ENCODE measurements at regions not wholly inside any gene's neighbourhood (a gene's known extent, or its start where the extent isn't known, plus 50 kb on each side); places are given as distances from the start of the nearest gene placed in this dataset.

DNA sequence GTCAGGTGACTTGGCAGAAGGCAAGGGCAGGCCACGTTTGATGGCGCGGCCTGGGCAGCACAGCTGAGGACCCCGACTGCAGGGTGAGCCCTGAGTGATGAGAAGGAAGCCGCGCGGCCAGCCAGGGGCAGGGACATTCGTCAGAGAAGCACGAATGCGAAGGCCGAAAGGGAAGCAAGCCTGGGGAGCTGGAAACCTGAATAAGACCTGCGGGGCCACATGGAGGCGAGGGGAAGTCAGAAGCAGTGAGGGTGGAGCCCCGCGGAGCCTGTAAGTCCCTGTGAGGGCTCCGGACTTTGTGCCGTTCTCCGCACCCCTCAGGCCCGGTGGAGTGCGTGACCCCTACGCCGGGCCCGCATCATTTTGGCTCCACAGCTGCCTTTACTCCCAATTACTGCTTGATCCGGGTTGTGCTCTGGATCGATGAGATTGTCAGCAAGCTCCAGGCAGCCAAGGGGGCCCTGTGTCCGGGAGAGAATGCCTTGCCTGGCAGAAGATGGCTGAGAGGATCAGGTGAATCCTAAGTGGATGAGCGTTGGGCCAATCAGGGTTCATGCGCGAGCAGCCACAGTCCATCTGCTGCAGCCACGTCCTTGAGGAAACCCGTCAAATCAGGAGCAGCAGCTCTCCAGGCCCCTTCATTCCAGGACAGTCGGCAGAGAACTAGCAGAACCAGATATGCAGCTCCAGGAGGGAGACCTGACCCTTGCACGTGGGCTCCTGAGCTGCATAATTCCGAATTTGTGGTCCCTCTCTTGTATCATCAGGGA is 293.3 kb upstream of the SHH start:
- TF ChIP-seq, protein P1, sequence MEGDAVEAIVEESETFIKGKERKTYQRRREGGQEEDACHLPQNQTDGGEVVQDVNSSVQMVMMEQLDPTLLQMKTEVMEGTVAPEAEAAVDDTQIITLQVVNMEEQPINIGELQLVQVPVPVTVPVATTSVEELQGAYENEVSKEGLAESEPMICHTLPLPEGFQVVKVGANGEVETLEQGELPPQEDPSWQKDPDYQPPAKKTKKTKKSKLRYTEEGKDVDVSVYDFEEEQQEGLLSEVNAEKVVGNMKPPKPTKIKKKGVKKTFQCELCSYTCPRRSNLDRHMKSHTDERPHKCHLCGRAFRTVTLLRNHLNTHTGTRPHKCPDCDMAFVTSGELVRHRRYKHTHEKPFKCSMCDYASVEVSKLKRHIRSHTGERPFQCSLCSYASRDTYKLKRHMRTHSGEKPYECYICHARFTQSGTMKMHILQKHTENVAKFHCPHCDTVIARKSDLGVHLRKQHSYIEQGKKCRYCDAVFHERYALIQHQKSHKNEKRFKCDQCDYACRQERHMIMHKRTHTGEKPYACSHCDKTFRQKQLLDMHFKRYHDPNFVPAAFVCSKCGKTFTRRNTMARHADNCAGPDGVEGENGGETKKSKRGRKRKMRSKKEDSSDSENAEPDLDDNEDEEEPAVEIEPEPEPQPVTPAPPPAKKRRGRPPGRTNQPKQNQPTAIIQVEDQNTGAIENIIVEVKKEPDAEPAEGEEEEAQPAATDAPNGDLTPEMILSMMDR (IDR thresholded peaks at IDR 0.05) = no peak
- TF ChIP-seq POLR2AphosphoS5 (IDR thresholded peaks at IDR 0.05) (no peak), POLR2A (IDR thresholded peaks at IDR 0.05) (no peak)
